ENCODE measurements at regions not wholly inside any gene's neighbourhood (a gene's known extent, or its start where the extent isn't known, plus 50 kb on each side); places are given as distances from the start of the nearest gene placed in this dataset.

- 35 to 39% methylated on average over 2 of the region's 2 CpGs for WGBS, 2 donors
- Histone ChIP-seq H3K36me3 (ENCODE audit: control insufficient read depth in 4 of 4, insufficient read depth in 4 of 4, low read length in 4 of 4) (no peaks in the 10 kb centered on the region), H3K9me3 (ENCODE audit: control insufficient read depth in 4 of 4, insufficient read depth in 3 of 4, low read length in 3 of 4) (no peaks in the 10 kb centered on the region), H3K27ac (ENCODE audit: low read depth in 1 of 2, low read length in 1 of 2) (no peak overlapping the region), H3K27me3 (ENCODE audit: control insufficient read depth in 3 of 3, insufficient read depth in 3 of 3, low read length in 2 of 3) (no peaks in the 10 kb centered on the region), H3K4me1 (ENCODE audit: control insufficient read depth in 5 of 5, insufficient read depth in 5 of 5, low read length in 5 of 5) (peaks cover 0 to 17% (median 0%) of the 10 kb centered on the region in 5 donors), H3K9ac (ENCODE audit: insufficient read depth in 1 of 2, low read length in 2 of 2) (no peak overlapping the region), H3K4me3 (no peak overlapping the region)
- TF ChIP-seq CTCF (IDR thresholded peaks at IDR 0.05; ENCODE audit: control extremely low read depth, extremely low read depth), result no peak
- DNase-seq, result peak in 2 of 3 donors; percentile 48 to 68
- no peak for ATAC-seq (ENCODE audit: insufficient read depth, low FRiP score)
These were observed 167.2 kb downstream of the EVX1 start for GRCh38 chr7:27409776-27410175.

- TF ChIP-seq CTCF (IDR thresholded peaks at IDR 0.05; ENCODE audit: control extremely low read depth, extremely low read depth), result no peak
- no peak overlapping the region for H3K4me3 ChIP-seq
- no peaks in the 10 kb centered on the region for H3K27me3 ChIP-seq (ENCODE audit: control insufficient read depth in 3 of 3, insufficient read depth in 3 of 3, low read length in 2 of 3)
- DNase-seq, result no peak
- H3K36me3 ChIP-seq (ENCODE audit: control insufficient read depth in 4 of 4, insufficient read depth in 4 of 4, low read length in 4 of 4), result no peaks in the 10 kb centered on the region
- H3K27ac ChIP-seq (ENCODE audit: low read depth in 1 of 2, low read length in 1 of 2), result no peak overlapping the region
- WGBS, 2 donors, result 79 to 82% methylated on average over 5 of the region's 5 CpGs
- H3K9me3 ChIP-seq (ENCODE audit: control insufficient read depth in 4 of 4, insufficient read depth in 3 of 4, low read length in 3 of 4), result no peaks in the 10 kb centered on the region
- no peak overlapping the region for H3K9ac ChIP-seq (ENCODE audit: insufficient read depth in 1 of 2, low read length in 2 of 2)
- peaks cover 0 to 17% (median 0%) of the 10 kb centered on the region in 5 donors for H3K4me1 ChIP-seq (ENCODE audit: control insufficient read depth in 5 of 5, insufficient read depth in 5 of 5, low read length in 5 of 5)
- ATAC-seq (ENCODE audit: insufficient read depth, low FRiP score), result no peak
These were observed 168.4 kb downstream of the EVX1 start for GRCh38 chr7:27410812-27411544.

- H3K9me3 ChIP-seq (ENCODE audit: control insufficient read depth in 4 of 4, insufficient read depth in 3 of 4, low read length in 3 of 4), result no peaks in the 10 kb centered on the region
- no peak overlapping the region for H3K27ac ChIP-seq (ENCODE audit: low read depth in 1 of 2, low read length in 1 of 2)
- no peak for TF ChIP-seq CTCF (IDR thresholded peaks at IDR 0.05; ENCODE audit: control extremely low read depth, extremely low read depth)
- no peaks in the 10 kb centered on the region for H3K27me3 ChIP-seq (ENCODE audit: control insufficient read depth in 3 of 3, insufficient read depth in 3 of 3, low read length in 2 of 3)
- DNase-seq, result no peak
- WGBS, 2 donors, result 95 to 98% methylated on average over 7 of the region's 7 CpGs
- no peak overlapping the region for H3K9ac ChIP-seq (ENCODE audit: insufficient read depth in 1 of 2, low read length in 2 of 2)
- H3K4me3 ChIP-seq, result no peak overlapping the region
- ATAC-seq (ENCODE audit: insufficient read depth, low FRiP score), result no peak
- H3K4me1 ChIP-seq (ENCODE audit: control insufficient read depth in 5 of 5, insufficient read depth in 5 of 5, low read length in 5 of 5), result peaks cover 0 to 17% (median 0%) of the 10 kb centered on the region in 5 donors
- no peaks in the 10 kb centered on the region for H3K36me3 ChIP-seq (ENCODE audit: control insufficient read depth in 4 of 4, insufficient read depth in 4 of 4, low read length in 4 of 4)
These were observed 169.6 kb downstream of the EVX1 start for GRCh38 chr7:27412164-27412563.

GRCh38 chr7:27418541-27418940, 175.9 kb downstream of the EVX1 start:
- Histone ChIP-seq H3K36me3 (ENCODE audit: control insufficient read depth in 4 of 4, insufficient read depth in 4 of 4, low read length in 4 of 4) (no peaks in the 10 kb centered on the region), H3K9ac (ENCODE audit: insufficient read depth in 1 of 2, low read length in 2 of 2) (no peak overlapping the region), H3K4me3 (no peak overlapping the region), H3K9me3 (ENCODE audit: control insufficient read depth in 4 of 4, insufficient read depth in 3 of 4, low read length in 3 of 4) (no peaks in the 10 kb centered on the region), H3K27me3 (ENCODE audit: control insufficient read depth in 3 of 3, insufficient read depth in 3 of 3, low read length in 2 of 3) (no peaks in the 10 kb centered on the region), H3K27ac (ENCODE audit: low read depth in 1 of 2, low read length in 1 of 2) (no peak overlapping the region), H3K4me1 (ENCODE audit: control insufficient read depth in 5 of 5, insufficient read depth in 5 of 5, low read length in 5 of 5) (peaks cover 0 to 9% (median 0%) of the 10 kb centered on the region in 5 donors)
- 47 to 51% methylated on average over 3 of the region's 3 CpGs for WGBS, 2 donors
- DNase-seq (no peak), ATAC-seq (ENCODE audit: insufficient read depth, low FRiP score) (no peak)
- no peak for TF ChIP-seq CTCF (IDR thresholded peaks at IDR 0.05; ENCODE audit: control extremely low read depth, extremely low read depth)

Measured in lung (tissue), 11 donors.